Left lung (tissue), 4 donors: ENCODE measurements at regions not wholly inside any gene's neighbourhood (a gene's known extent, or its start where the extent isn't known, plus 50 kb on each side); places are given as distances from the start of the nearest gene placed in this dataset.

Source experiments
- ATAC-seq: fragments of 200-7000 bp; cut with Tn5 transposase; one replicate; pipeline ENCODE4 v1.9.1; 2020; ENCODE audit warnings: moderate library complexity
- DNase-seq, 4 donors: peaks; one replicate each; pipeline ENCODE4 v3.0.0-alpha.2; 2013 to 2020
- H3K27ac ChIP-seq, 2 donors: fragments of 200-600 bp; sonication (generic) in 1 of 2; one replicate each; pipeline versions ENCODE4 v1.5.0 to v1.8.0; 2020 to 2021
- H3K27me3 ChIP-seq, 2 donors: fragments of 200-600 bp; sonication (generic) in 1 of 2; one replicate each; pipeline versions ENCODE4 v1.5.0 to v1.8.0; 2020 to 2021
- H3K36me3 ChIP-seq, 2 donors: fragments of 200-600 bp; sonication (generic) in 1 of 2; one replicate each; pipeline versions ENCODE4 v1.5.0 to v1.8.0; 2020 to 2021
- H3K4me1 ChIP-seq, 2 donors: fragments of 200-600 bp; one replicate each; pipeline ENCODE4 v1.8.0; 2021
- H3K4me3 ChIP-seq, 2 donors: fragments of 200-600 bp; sonication (generic) in 1 of 2; one replicate each; pipeline versions ENCODE4 v1.5.0 to v1.8.0; 2020 to 2021; ENCODE audit warnings: mild to moderate bottlenecking in 1 of 2
- H3K9me3 ChIP-seq, 2 donors: fragments of 200-600 bp; sonication (generic) in 1 of 2; one replicate each; pipeline versions ENCODE4 v1.5.0 to v1.8.0; 2020 to 2021
- intact Hi-C, 2 donors: fragments of 100-400 bp; cut with DNase I; formaldehyde crosslinking; loops; one replicate each; pipeline versions ENCODE4 v1.11.2 to v1.14.2; 2022
- TF ChIP-seq, protein P1 (sequence below), 2 donors: fragments of 200-600 bp; sonication (generic) in 1 of 2; IDR thresholded peaks; one replicate each; pipeline versions ENCODE4 v1.5.0 to v1.8.0; 2021; ENCODE audit warnings: antibody characterized with exemption in 2 of 2
- donor health status: DM: no; HTN: yes; CAD: no.
- donor health status: DM: no; HTN: no; CAD: no.

DNA sequence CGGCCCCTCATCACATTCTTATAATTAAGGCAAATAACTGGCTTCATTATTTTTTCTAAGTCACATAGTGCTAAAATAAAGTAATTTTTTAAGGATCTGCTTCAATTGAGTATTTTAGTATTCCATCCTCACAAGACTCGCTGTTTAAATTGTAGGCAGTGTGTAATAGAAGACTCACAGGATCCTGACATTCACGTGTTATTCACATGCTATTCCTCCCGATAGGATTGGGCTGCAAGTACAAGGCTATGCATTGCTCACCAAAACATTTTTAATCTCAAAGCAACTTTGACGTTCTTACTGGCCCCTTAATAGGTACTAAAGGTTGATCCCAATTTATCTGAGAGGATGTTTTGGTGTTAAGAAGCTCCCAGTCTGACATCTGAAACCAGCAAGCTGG is 127.6 kb upstream of the L3MBTL4 start:
- TF ChIP-seq, protein P1, sequence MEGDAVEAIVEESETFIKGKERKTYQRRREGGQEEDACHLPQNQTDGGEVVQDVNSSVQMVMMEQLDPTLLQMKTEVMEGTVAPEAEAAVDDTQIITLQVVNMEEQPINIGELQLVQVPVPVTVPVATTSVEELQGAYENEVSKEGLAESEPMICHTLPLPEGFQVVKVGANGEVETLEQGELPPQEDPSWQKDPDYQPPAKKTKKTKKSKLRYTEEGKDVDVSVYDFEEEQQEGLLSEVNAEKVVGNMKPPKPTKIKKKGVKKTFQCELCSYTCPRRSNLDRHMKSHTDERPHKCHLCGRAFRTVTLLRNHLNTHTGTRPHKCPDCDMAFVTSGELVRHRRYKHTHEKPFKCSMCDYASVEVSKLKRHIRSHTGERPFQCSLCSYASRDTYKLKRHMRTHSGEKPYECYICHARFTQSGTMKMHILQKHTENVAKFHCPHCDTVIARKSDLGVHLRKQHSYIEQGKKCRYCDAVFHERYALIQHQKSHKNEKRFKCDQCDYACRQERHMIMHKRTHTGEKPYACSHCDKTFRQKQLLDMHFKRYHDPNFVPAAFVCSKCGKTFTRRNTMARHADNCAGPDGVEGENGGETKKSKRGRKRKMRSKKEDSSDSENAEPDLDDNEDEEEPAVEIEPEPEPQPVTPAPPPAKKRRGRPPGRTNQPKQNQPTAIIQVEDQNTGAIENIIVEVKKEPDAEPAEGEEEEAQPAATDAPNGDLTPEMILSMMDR (IDR thresholded peaks at IDR 0.05): no peak
- Histone ChIP-seq H3K36me3 (no peaks in the 10 kb centered on the region), H3K27ac (no peak overlapping the region), H3K4me3 (no peak overlapping the region), H3K4me1 (no peaks in the 10 kb centered on the region), H3K27me3 (no peaks in the 10 kb centered on the region), H3K9me3 (no peaks in the 10 kb centered on the region)
- DNase-seq (no peak), ATAC-seq (no peak)
- intact Hi-C loops: loop anchor here in 1 of 2 donors (5.0 to 10.0 kb wide), 2 partner anchors 183 to 345 kb away; partner anchors contain the start of gene ARHGAP28

DNA sequence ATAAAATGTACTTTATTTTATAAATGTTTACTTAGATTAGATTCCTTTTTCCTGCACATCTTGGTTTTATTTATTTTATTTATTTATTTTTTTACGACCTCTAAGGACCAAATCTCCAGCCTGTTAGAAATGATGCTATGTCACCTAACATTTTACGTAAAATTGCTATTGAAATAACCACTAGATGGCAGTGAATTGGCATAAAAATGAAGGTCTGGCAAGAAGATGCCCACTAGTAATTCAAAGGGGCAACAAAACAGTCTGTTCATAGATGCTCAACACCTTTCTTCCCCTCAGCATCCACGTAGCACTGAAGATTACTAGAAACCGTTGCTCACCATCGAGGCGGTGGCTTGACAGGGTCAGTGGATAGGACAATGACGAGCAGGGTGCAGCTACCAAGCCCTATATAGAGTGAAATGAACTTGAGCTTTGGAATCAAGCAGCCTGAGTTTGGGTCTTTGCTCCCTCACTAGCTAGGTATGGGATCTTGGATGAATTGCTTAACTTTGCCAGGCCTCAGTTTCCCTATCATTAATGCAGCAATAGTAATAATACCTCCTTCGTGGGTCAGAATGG is 128.7 kb upstream of the L3MBTL4 start:
- DNase-seq: peak in 1 of 4 donors; percentile 57
- TF ChIP-seq, protein P1 (IDR thresholded peaks at IDR 0.05): peak; percentile 27 to 48
- Histone ChIP-seq H3K4me1 (no peaks in the 10 kb centered on the region), H3K9me3 (no peaks in the 10 kb centered on the region), H3K27me3 (no peaks in the 10 kb centered on the region), H3K27ac (no peak overlapping the region), H3K36me3 (no peaks in the 10 kb centered on the region), H3K4me3 (no peak overlapping the region)
- peak; percentile 51 for ATAC-seq
- intact Hi-C loops: loop anchor here in 1 of 2 donors (5.0 to 10.0 kb wide), 2 partner anchors 181 to 344 kb away; partner anchors contain the start of gene ARHGAP28

DNA sequence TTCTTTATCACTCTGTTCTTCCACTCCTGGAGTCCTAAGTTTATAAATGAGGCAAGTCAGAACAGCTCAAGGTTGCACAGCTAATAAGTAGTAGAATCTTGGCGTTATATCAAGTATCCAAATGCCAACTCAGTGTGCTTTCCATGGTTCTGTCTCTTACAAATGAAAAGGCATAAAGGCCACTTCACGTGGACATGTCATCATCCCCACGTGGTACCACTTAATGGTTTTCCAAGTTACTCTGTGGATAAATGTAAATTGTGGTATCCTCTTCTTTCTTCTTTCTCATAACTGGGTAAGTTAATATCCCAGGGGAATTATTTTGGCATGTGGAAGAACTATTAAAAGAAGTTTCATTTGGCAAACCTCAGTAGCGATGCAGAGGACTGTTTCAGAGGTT is 131.5 kb upstream of the L3MBTL4 start:
- intact Hi-C loops: loop anchor here in 1 of 2 donors (10.0 kb wide), 1 partner anchor 179 kb away; the partner anchor contains the start of gene ARHGAP28
- Histone ChIP-seq H3K27me3 (no peaks in the 10 kb centered on the region), H3K4me3 (no peak overlapping the region), H3K4me1 (no peaks in the 10 kb centered on the region), H3K36me3 (no peaks in the 10 kb centered on the region), H3K27ac (no peak overlapping the region), H3K9me3 (no peaks in the 10 kb centered on the region)
- no peak for DNase-seq
- no peak for ATAC-seq
- TF ChIP-seq, protein P1 (IDR thresholded peaks at IDR 0.05): no peak

DNA sequence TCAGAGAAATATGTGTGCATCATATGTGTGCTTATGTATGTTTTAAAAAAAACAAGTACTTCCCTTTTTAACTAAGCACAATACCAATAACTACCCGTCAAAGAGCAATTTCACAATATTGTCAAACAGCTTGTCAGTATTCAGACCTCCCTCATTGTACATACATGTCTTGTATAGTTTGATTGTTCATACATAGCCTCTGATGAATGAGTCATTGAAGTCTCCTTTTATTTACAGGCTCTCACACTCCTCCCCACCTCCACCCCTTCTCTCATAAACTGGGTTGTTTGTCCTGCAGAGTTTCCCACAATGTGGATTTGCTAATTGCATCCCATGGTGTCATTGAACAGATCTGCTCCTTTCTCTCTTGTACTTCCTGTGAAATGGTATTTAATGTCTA is 132.8 kb upstream of the L3MBTL4 start:
- intact Hi-C loops: loop anchor here in 1 of 2 donors (10.0 kb wide), 1 partner anchor 177 kb away; the partner anchor contains the start of gene ARHGAP28
- Histone ChIP-seq H3K4me1 (no peaks in the 10 kb centered on the region), H3K9me3 (no peaks in the 10 kb centered on the region), H3K36me3 (no peaks in the 10 kb centered on the region), H3K27ac (no peak overlapping the region), H3K27me3 (no peaks in the 10 kb centered on the region), H3K4me3 (no peak overlapping the region)
- DNase-seq (no peak), ATAC-seq (no peak)
- TF ChIP-seq, protein P1 (IDR thresholded peaks at IDR 0.05): no peak

- intact Hi-C loops: loop anchor here in 1 of 2 donors (5.0 kb wide), 1 partner anchor 329 kb away; no protein-coding TSS in a partner anchor
Observed at GRCh38 chr18:6553234-6553900, 138.7 kb upstream of the L3MBTL4 start.

More at GRCh38 chr18:6553234-6553900, 138.7 kb upstream of the L3MBTL4 start:
- H3K27ac ChIP-seq: no peak overlapping the region
- ATAC-seq (peak; percentile 47), DNase-seq (no peak)
- H3K4me3 ChIP-seq: no peak overlapping the region
- no peaks in the 10 kb centered on the region for H3K36me3 ChIP-seq
- no peaks in the 10 kb centered on the region for H3K9me3 ChIP-seq
- TF ChIP-seq, protein P1 (IDR thresholded peaks at IDR 0.05): no peak
- H3K27me3 ChIP-seq: no peaks in the 10 kb centered on the region
- H3K4me1 ChIP-seq: no peaks in the 10 kb centered on the region
